Ishikawa (cell line): ENCODE measurements at regions not wholly inside any gene's neighbourhood (a gene's known extent, or its start where the extent isn't known, plus 50 kb on each side); places are given as distances from the start of the nearest gene placed in this dataset.

Experiments
- CEBPB ChIP-seq: IDR thresholded peaks from 2 replicates; pipeline ENCODE4 v1.6.1; 2012
- CREB1 ChIP-seq: IDR thresholded peaks from 2 replicates; pipeline ENCODE4 v1.6.1; 2012; ENCODE audit warnings: low read depth
- EGR1 ChIP-seq: IDR thresholded peaks from 2 replicates; pipeline ENCODE4 v1.6.1; 2012
- EP300 ChIP-seq: IDR thresholded peaks from 2 replicates; pipeline ENCODE4 v1.6.1; 2012; ENCODE audit warnings: borderline replicate concordance
- FOXM1 ChIP-seq: IDR thresholded peaks from 2 replicates; pipeline ENCODE4 v1.6.1; 2012; ENCODE audit warnings: low read depth, borderline replicate concordance
- MAX ChIP-seq: IDR thresholded peaks from 2 replicates; pipeline ENCODE4 v1.6.1; 2012
- NFIC ChIP-seq: IDR thresholded peaks from 2 replicates; pipeline ENCODE4 v1.6.1; 2012
- RAD21 ChIP-seq: IDR thresholded peaks from 2 replicates; pipeline ENCODE4 v1.6.1; 2012; ENCODE audit warnings: low read depth
- REST ChIP-seq: IDR thresholded peaks from 2 replicates; pipeline ENCODE4 v1.6.1; 2012; ENCODE audit warnings: low read depth, mild to moderate bottlenecking
- TAF1 ChIP-seq: IDR thresholded peaks from 2 replicates; pipeline ENCODE4 v1.6.1; 2012; ENCODE audit warnings: low read depth, mild to moderate bottlenecking
- TCF12 ChIP-seq: IDR thresholded peaks from 2 replicates; pipeline ENCODE4 v1.6.1; 2012; ENCODE audit warnings: low read depth
- TEAD4 ChIP-seq: IDR thresholded peaks from 2 replicates; pipeline ENCODE4 v1.6.1; 2012
- USF1 ChIP-seq: IDR thresholded peaks from 2 replicates; pipeline ENCODE4 v1.6.1; 2012
- YY1 ChIP-seq: IDR thresholded peaks from 2 replicates; pipeline ENCODE4 v1.6.1; 2012; ENCODE audit warnings: low read depth
- ZBTB7A ChIP-seq: IDR thresholded peaks from 2 replicates; pipeline ENCODE4 v1.6.1; 2012; ENCODE audit warnings: low read depth

DNA sequence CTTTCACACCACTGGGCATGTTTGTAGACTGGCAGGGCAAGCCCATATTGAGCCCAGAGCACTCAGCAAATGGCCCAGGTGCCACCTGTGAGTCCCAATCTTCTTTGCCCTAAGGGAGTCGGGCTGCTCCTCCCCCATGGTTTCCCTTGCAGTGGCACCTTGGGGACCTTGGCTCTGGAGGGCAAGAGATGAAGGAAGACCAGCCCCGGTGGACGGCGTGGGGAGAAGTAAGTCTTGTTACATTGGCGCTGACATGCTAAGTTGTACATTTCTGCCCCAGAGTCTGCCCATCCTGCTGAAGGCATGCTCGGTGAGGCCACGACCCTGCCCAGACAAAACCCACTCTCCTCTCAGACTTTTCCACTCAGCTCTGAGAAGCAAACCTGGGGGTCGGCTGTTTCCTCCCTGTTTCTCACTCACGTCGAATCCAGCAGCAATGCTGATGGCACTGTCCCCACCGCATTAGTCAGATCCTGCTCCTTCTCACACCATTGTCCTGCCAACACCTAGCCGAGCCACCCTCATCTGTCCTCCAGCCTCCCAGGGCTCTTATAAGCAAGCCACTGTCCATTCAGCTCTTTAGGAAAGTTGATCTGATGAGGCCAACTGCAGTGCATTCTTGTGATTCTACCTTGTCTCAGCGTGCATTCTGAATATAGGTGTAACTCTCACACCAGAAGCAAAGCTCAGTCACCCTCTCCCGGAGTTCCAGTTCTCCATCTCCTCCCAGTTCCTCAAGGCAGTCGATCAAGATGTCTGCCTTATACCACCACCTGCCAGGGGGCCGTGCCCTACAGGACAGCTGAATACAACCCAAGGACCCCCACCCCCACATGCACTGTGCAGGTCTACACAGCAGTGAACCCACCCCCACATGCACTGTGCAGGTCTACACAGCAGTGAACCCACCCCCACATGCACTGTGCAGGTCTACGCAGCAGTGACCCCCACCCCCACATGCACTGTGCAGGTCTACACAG is 827.1 kb downstream of the TBC1D22A start:
- TF ChIP-seq CREB1 (no peak), ZBTB7A (no peak), MAX (no peak), EP300 (no peak), FOXM1 (no peak), USF1 (no peak), TEAD4 (no peak), EGR1 (no peak), REST (no peak), TAF1 (no peak), TCF12 (no peak), CEBPB (no peak), NFIC (no peak), YY1 (no peak), RAD21 (no peak)

- TF ChIP-seq TEAD4 (no peak), NFIC (no peak), EGR1 (no peak), RAD21 (no peak), TAF1 (no peak), REST (no peak), TCF12 (no peak), CEBPB (no peak), ZBTB7A (no peak), USF1 (no peak), MAX (no peak), CREB1 (no peak), FOXM1 (no peak), EP300 (no peak)
Measured at GRCh38 chr22:47588578-47588960, 826.1 kb downstream of the TBC1D22A start.

DNA sequence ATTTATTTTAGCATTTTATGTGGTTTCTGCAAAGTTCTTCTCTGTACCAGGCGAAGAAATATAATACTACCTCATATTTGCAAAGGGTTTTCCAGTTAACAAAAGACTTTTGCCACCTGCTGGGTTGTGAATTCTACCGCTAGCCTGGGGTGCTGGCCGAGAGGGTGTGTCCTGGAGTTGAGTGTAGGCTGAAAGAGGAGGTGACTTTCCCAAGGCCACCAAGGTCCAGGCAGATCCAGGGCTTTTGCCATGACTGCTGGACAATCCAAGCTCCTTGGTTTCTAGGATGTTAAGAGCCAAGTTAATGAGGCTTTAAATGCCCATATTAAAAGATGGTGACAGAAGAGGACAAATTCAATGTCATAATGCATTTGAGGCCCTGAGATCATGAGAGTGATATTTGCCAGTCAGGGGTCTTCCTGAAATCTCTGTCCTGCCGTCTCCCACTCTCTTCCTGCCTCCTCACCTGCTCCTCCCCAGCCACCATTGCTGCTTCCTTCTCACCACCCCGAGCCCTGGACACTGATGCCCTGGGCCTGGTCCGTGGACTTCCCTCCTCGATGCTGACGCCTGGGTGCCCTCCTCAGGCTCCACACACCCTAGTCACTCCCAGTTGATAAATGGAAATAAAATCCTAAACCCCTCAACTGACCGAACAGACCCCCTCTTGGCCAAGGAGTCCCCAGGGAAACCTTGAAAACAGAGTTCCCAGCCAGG is 825.6 kb downstream of the TBC1D22A start:
- TF ChIP-seq EGR1 (no peak), NFIC (no peak), MAX (no peak), REST (no peak), CREB1 (no peak)

DNA sequence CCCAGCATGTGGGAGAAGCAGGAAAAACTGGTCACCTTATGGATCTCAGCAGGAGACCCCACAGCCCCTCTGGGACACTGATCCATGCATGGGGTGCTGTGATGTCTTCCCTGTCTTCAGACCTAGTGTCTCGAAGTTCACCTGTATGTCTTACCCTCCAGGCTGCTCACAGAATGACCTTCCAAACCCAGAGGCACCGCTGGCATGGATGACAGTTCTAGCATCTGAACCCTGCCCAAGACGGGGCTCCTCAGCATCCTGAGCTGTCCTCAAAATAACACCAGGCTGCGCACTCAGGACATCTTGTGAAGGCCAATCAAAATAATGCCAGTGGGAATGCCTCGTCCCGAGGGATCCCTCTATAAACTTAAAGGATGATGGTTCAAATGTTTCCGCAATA is 824.9 kb downstream of the TBC1D22A start:
- TF ChIP-seq NFIC (no peak), TAF1 (no peak), EP300 (no peak), ZBTB7A (no peak), MAX (no peak), TCF12 (no peak), CEBPB (no peak), TEAD4 (no peak), RAD21 (no peak), REST (no peak), CREB1 (no peak), FOXM1 (no peak), EGR1 (no peak), USF1 (no peak), YY1 (no peak)
